GM12878 (cell line): ENCODE measurements at regions not wholly inside any gene's neighbourhood (a gene's known extent, or its start where the extent isn't known, plus 50 kb on each side); places are given as distances from the start of the nearest gene placed in this dataset.

Experiments
- BRCA1 ChIP-seq: IDR thresholded peaks from 2 replicates; pipeline ENCODE4 v1.6.1; 2011; ENCODE audit warnings: low read depth, low read length, improper control_type of control experiment
- CREM ChIP-seq: IDR thresholded peaks from 2 replicates; pipeline ENCODE4 v1.6.1; 2014; ENCODE audit warnings: antibody characterized with exemption, low read depth
- CTCF ChIP-seq, 3 experiments: IDR thresholded peaks in 2 of 3; conservative IDR thresholded peaks in 1 of 3; 2 replicates each; pipeline ENCODE4 v1.5.1; 2011; ENCODE audit warnings: low read depth in 3 of 3, low read length in 3 of 3, mild to moderate bottlenecking in 3 of 3, control low read depth in 2 of 3, moderate library complexity in 2 of 3, inconsistent platforms in 1 of 3, mixed read lengths in 1 of 3; ENCODE audit not compliant: control insufficient read depth in 2 of 3, insufficient read depth in 1 of 3; ENCODE audit errors: extremely low read depth in 1 of 3
- EP300 ChIP-seq, 2 experiments: fragments of 150-350 bp in 1 of 2; IDR thresholded peaks; 2 replicates each; pipeline ENCODE4 v1.6.1; 2011 to 2012; ENCODE audit warnings: low read depth in 2 of 2, low read length in 2 of 2, borderline replicate concordance in 1 of 2, improper control_type of control experiment in 1 of 2, inconsistent platforms in 1 of 2; ENCODE audit not compliant: control insufficient read depth in 1 of 2
- ETV6 ChIP-seq, 2 experiments: fragments of 450-650 bp in 1 of 2; IDR thresholded peaks in 1 of 2; conservative IDR thresholded peaks in 1 of 2; 2 replicates each; pipeline ENCODE4 v1.6.1; 2014; ENCODE audit warnings: antibody characterized with exemption in 1 of 2, borderline replicate concordance in 1 of 2, low read depth in 1 of 2, mild to moderate bottlenecking in 1 of 2, moderate library complexity in 1 of 2
- FOXM1 ChIP-seq: IDR thresholded peaks from 2 replicates; pipeline ENCODE4 v1.6.1; 2012; ENCODE audit warnings: low read depth, mild to moderate bottlenecking, inconsistent platforms, low read length, moderate library complexity
- HSF1 ChIP-seq: fragments of 150-350 bp; IDR thresholded peaks from 2 replicates; pipeline ENCODE4 v1.6.1; 2014; ENCODE audit warnings: mild to moderate bottlenecking, low read depth, low read length
- IKZF2 ChIP-seq, 2 experiments: fragments of 450-650 bp; IDR thresholded peaks; 2 replicates each; pipeline ENCODE4 v1.6.1; 2017; ENCODE audit warnings: mild to moderate bottlenecking in 2 of 2, moderate library complexity in 2 of 2
- IRF4 ChIP-seq: IDR thresholded peaks from 2 replicates; pipeline ENCODE4 v1.6.1; 2011; ENCODE audit warnings: low read depth, low read length
- JUNB ChIP-seq: IDR thresholded peaks from 2 replicates; pipeline ENCODE4 v1.6.1; 2016; ENCODE audit warnings: antibody characterized with exemption, mild to moderate bottlenecking
- KLF5 ChIP-seq: fragments of 450-650 bp; IDR thresholded peaks from 2 replicates; pipeline ENCODE4 v1.6.1; 2014; ENCODE audit warnings: mild to moderate bottlenecking; ENCODE audit not compliant: partially characterized antibody
- MTA2 ChIP-seq: fragments of 450-650 bp; IDR thresholded peaks from 2 replicates; pipeline ENCODE4 v1.6.1; 2016; ENCODE audit warnings: low read depth, mild to moderate bottlenecking, moderate library complexity
- RCOR1 ChIP-seq: conservative IDR thresholded peaks from 2 replicates; pipeline ENCODE4 v1.6.1; 2012; ENCODE audit warnings: low read depth, low read length, improper control_type of control experiment
- RUNX3 ChIP-seq: IDR thresholded peaks from 2 replicates; pipeline ENCODE4 v1.6.1; 2012; ENCODE audit warnings: low read length, inconsistent platforms
- SRF ChIP-seq, 2 experiments: IDR thresholded peaks; 2 replicates each; pipeline ENCODE4 v1.6.1; 2011; ENCODE audit warnings: low read depth in 2 of 2, low read length in 2 of 2, mild to moderate bottlenecking in 1 of 2, moderate library complexity in 1 of 2
- ZBTB40 ChIP-seq: fragments of 450-650 bp; IDR thresholded peaks from 2 replicates; pipeline ENCODE4 v1.6.1; 2016; ENCODE audit warnings: mild to moderate bottlenecking, moderate library complexity, borderline replicate concordance
- ZNF217 ChIP-seq: fragments of 450-650 bp; IDR thresholded peaks from 2 replicates; pipeline ENCODE4 v1.6.1; 2017; ENCODE audit warnings: antibody characterized with exemption, mild to moderate bottlenecking

- TF ChIP-seq JUNB: peak; percentile 64
- TF ChIP-seq BRCA1: no peak
- TF ChIP-seq SRF (IDR thresholded peaks at IDR 0.05; ENCODE audit: low read depth in 2 of 2, low read length in 2 of 2): no peak
- 0 out of 4 replicates have a peak, but pooled peaks of 1 of the 2 experiments have one; percentile 17 for TF ChIP-seq EP300 (IDR thresholded peaks at IDR 0.05; ENCODE audit: borderline replicate concordance in 1 of 2, control insufficient read depth in 1 of 2, low read depth in 2 of 2, low read length in 2 of 2)
- peak; percentile 75; the same call in 1 of the 2 replicates for TF ChIP-seq CREM
- TF ChIP-seq CTCF (IDR thresholded peaks at IDR 0.05 in 2 of 3, conservative IDR thresholded peaks at IDR 0.05 in 1 of 3; ENCODE audit: control insufficient read depth in 2 of 3, extremely low read depth in 1 of 3, insufficient read depth in 1 of 3, low read depth in 3 of 3, low read length in 3 of 3): no peak
- TF ChIP-seq RUNX3: peak; percentile 58; the same call in 1 of the 2 replicates
- no peak for TF ChIP-seq HSF1
- TF ChIP-seq RCOR1: no peak
- peak; percentile 24 to 53; a peak in 2 of 4 replicates for TF ChIP-seq IKZF2 (IDR thresholded peaks at IDR 0.05)
- TF ChIP-seq MTA2: peak; percentile 34; the same call in 1 of the 2 replicates
- TF ChIP-seq ZNF217: no peak
- peak; percentile 26; the same call in 1 of the 2 replicates for TF ChIP-seq IRF4
- no peak for TF ChIP-seq KLF5
- no peak for TF ChIP-seq ZBTB40
- peak in 1 of 2 experiments; percentile 72; a peak in 1 of 4 replicates for TF ChIP-seq ETV6 (conservative IDR thresholded peaks at IDR 0.05 in 1 of 2, IDR thresholded peaks at IDR 0.05 in 1 of 2; ENCODE audit: borderline replicate concordance in 1 of 2, low read depth in 1 of 2)
- peak; percentile 85; the same call in 1 of the 2 replicates for TF ChIP-seq FOXM1
Measured at GRCh38 chr7:94059746-94060145, 55.6 kb upstream of the BET1 start (continued).
